ENCODE measurements at regions not wholly inside any gene's neighbourhood (a gene's known extent, or its start where the extent isn't known, plus 50 kb on each side); places are given as distances from the start of the nearest gene placed in this dataset.

- H2AFZ ChIP-seq (ENCODE audit: low read depth): no peak overlapping the region
- ChIA-PET CTCF (no interaction called here), POLR2A (no interaction called here)
- 65% methylated on average over 1 of the region's 1 CpG for WGBS (ENCODE audit: low lambda C conversion rate)
- H3K27ac ChIP-seq (ENCODE audit: low read depth in 2 of 2, low read length in 1 of 2): no peak overlapping the region
- no peaks in the 10 kb centered on the region for H3K36me3 ChIP-seq (replicated peaks in 1 of 2; ENCODE audit: control insufficient read depth in 1 of 2, insufficient read depth in 2 of 2, low read length in 1 of 2)
- no peaks in the 10 kb centered on the region for H3K4me1 ChIP-seq (ENCODE audit: control insufficient read depth in 1 of 2, insufficient read depth in 2 of 2, low read depth in 1 of 2, low read length in 1 of 2)
- no peak overlapping the region for H3K4me3 ChIP-seq (ENCODE audit: low read depth in 2 of 2, low read length in 1 of 2)
- H3K9me3 ChIP-seq: no peaks in the 10 kb centered on the region
- no peaks in the 10 kb centered on the region for H4K20me1 ChIP-seq (ENCODE audit: insufficient read depth)
- no peak for DNase-seq
- H3F3A ChIP-seq (replicated peaks; ENCODE audit: insufficient read depth): no peaks in the 10 kb centered on the region
- no peaks in the 10 kb centered on the region for H3K27me3 ChIP-seq (ENCODE audit: insufficient read depth)
- H3K9ac ChIP-seq: no peak overlapping the region
- no peak overlapping the region for H3K4me2 ChIP-seq
- H3K9me2 ChIP-seq: no peaks in the 10 kb centered on the region
- no peaks in the 10 kb centered on the region for H3K79me2 ChIP-seq (ENCODE audit: insufficient read depth)
- TF ChIP-seq NFIC (IDR thresholded peaks at IDR 0.05; ENCODE audit: borderline replicate concordance) (0 out of 2 replicates have a peak, but pooled peaks have one; percentile 4), MEF2A (IDR thresholded peaks at IDR 0.05; ENCODE audit: borderline replicate concordance, low read depth) (no peak), EZH2phosphoT487 (IDR thresholded peaks at IDR 0.05; ENCODE audit: borderline replicate concordance, low read depth) (no peak), POLR2AphosphoS5 (IDR thresholded peaks at IDR 0.05; ENCODE audit: low read depth, low read length) (no peak)
Measured at GRCh38 chr5:58108511-58108910, 351.4 kb downstream of the PLK2 start.

DNA sequence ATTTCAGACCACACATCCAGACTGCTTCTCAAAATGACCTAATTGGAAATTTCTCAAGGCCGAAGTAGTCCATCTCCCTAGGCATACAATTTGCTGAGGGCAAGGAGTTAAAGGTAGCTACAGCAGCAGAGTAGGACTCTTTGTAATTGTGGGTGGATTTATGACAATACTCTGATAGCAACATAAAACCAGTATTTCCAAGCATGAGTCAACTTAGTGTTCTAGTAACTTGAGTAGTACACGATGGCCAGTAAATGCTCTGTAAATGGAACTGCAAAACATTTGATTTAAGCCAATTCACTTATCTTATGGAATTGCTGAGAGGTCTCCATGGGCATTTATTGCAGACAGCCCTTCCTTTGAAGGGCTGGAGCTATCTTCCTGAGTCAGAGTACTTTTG lies 352.2 kb downstream of the PLK2 start:
- H3K9me3 ChIP-seq: no peaks in the 10 kb centered on the region
- no peaks in the 10 kb centered on the region for H3K36me3 ChIP-seq (replicated peaks in 1 of 2; ENCODE audit: control insufficient read depth in 1 of 2, insufficient read depth in 2 of 2, low read length in 1 of 2)
- no peaks in the 10 kb centered on the region for H3K79me2 ChIP-seq (ENCODE audit: insufficient read depth)
- H3K27me3 ChIP-seq (ENCODE audit: insufficient read depth): no peaks in the 10 kb centered on the region
- no peak overlapping the region for H3K9ac ChIP-seq
- no peak for TF ChIP-seq TCF12 (IDR thresholded peaks at IDR 0.05)
- TF ChIP-seq FOSL2 (IDR thresholded peaks at IDR 0.05; ENCODE audit: borderline replicate concordance, low read depth): 0 out of 2 replicates have a peak, but pooled peaks have one; percentile 1
- no peak overlapping the region for H2AFZ ChIP-seq (ENCODE audit: low read depth)
- no peaks in the 10 kb centered on the region for H4K20me1 ChIP-seq (ENCODE audit: insufficient read depth)
- H3K4me2 ChIP-seq: no peak overlapping the region
- no peaks in the 10 kb centered on the region for H3K9me2 ChIP-seq
- no peak overlapping the region for H3K4me3 ChIP-seq (ENCODE audit: low read depth in 2 of 2, low read length in 1 of 2)
- POLR2A ChIA-PET: no interaction called here
- H3K4me1 ChIP-seq (ENCODE audit: control insufficient read depth in 1 of 2, insufficient read depth in 2 of 2, low read depth in 1 of 2, low read length in 1 of 2): no peaks in the 10 kb centered on the region
- CTCF ChIA-PET: interaction anchor here (1.1 kb wide), 1 partner anchor 15 kb away, joined by 3 read pairs; no protein-coding TSS in a partner anchor
- no peak overlapping the region for H3K27ac ChIP-seq (ENCODE audit: low read depth in 2 of 2, low read length in 1 of 2)
- WGBS (ENCODE audit: low lambda C conversion rate): 78% methylated on average over 2 of the region's 2 CpGs
- DNase-seq: no peak
- no peaks in the 10 kb centered on the region for H3F3A ChIP-seq (replicated peaks; ENCODE audit: insufficient read depth)

- H2AFZ ChIP-seq (ENCODE audit: low read depth): no peak overlapping the region
- ChIA-PET POLR2A (no interaction called here), CTCF (interaction anchor here (1.1 kb wide), 1 partner anchor 16 kb away, joined by 3 read pairs; no protein-coding TSS in a partner anchor)
- no peaks in the 10 kb centered on the region for H3K9me2 ChIP-seq
- no peaks in the 10 kb centered on the region for H3K79me2 ChIP-seq (ENCODE audit: insufficient read depth)
- TF ChIP-seq ELF1 (IDR thresholded peaks at IDR 0.05) (no peak), GABPA (IDR thresholded peaks at IDR 0.05; ENCODE audit: low read depth) (no peak), RXRA (IDR thresholded peaks at IDR 0.05; ENCODE audit: borderline replicate concordance, low read depth) (no peak), CHD2 (IDR thresholded peaks at IDR 0.05; ENCODE audit: low read length, partially characterized antibody) (no peak), TEAD4 (IDR thresholded peaks at IDR 0.05; ENCODE audit: borderline replicate concordance, insufficient read depth) (no peak), RCOR1 (IDR thresholded peaks at IDR 0.05; ENCODE audit: low read length) (no peak), TCF12 (IDR thresholded peaks at IDR 0.05) (no peak), NRF1 (IDR thresholded peaks at IDR 0.05; ENCODE audit: low read depth, low read length) (no peak), EP300 (IDR thresholded peaks at IDR 0.05; ENCODE audit: borderline replicate concordance in 1 of 2, low read depth in 1 of 2, low read length in 1 of 2) (no peak)
- H3K4me1 ChIP-seq (ENCODE audit: control insufficient read depth in 1 of 2, insufficient read depth in 2 of 2, low read depth in 1 of 2, low read length in 1 of 2): no peaks in the 10 kb centered on the region
- H3K4me3 ChIP-seq (ENCODE audit: low read depth in 2 of 2, low read length in 1 of 2): no peak overlapping the region
- no peaks in the 10 kb centered on the region for H3F3A ChIP-seq (replicated peaks; ENCODE audit: insufficient read depth)
- no peaks in the 10 kb centered on the region for H3K36me3 ChIP-seq (replicated peaks in 1 of 2; ENCODE audit: control insufficient read depth in 1 of 2, insufficient read depth in 2 of 2, low read length in 1 of 2)
- DNase-seq: no peak
- no peaks in the 10 kb centered on the region for H3K27me3 ChIP-seq (ENCODE audit: insufficient read depth)
- no peaks in the 10 kb centered on the region for H4K20me1 ChIP-seq (ENCODE audit: insufficient read depth)
- WGBS (ENCODE audit: low lambda C conversion rate): 76% methylated on average over 3 of the region's 3 CpGs
- H3K4me2 ChIP-seq: no peak overlapping the region
- H3K9me3 ChIP-seq: no peaks in the 10 kb centered on the region
- H3K9ac ChIP-seq: no peak overlapping the region
- no peak overlapping the region for H3K27ac ChIP-seq (ENCODE audit: low read depth in 2 of 2, low read length in 1 of 2)
Measured at GRCh38 chr5:58106754-58107410, 353.0 kb downstream of the PLK2 start.
